SW 1271 (cell line): ENCODE measurements at regions not wholly inside any gene's neighbourhood (a gene's known extent, or its start where the extent isn't known, plus 50 kb on each side); places are given as distances from the start of the nearest gene placed in this dataset.

Experiments used
- DNase-seq, 2 experiments: peaks; one replicate each; lab custom pipeline; 2025; lab: John Stamatoyannopoulos, UW

DNA sequence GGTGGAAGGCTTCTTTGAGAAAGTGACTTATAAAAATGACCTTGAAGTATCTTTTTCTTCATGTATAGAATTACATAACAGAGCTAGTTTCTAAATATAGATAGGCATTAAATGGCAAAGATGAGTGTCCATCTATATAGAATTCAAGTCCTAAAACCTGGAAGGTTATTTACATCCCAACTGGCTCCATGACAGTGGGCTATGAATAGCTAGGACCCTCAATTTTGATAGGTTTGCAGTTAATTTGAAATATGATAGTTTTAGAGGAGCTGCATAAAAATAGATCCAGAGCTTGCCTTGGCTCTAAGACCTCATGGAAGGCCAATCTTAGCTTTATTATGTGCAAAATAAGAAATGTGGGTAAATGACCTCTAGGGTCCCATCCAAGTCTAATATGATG is 310.6 kb upstream of the CITED2 start:
- DNase-seq, result no peak

DNA sequence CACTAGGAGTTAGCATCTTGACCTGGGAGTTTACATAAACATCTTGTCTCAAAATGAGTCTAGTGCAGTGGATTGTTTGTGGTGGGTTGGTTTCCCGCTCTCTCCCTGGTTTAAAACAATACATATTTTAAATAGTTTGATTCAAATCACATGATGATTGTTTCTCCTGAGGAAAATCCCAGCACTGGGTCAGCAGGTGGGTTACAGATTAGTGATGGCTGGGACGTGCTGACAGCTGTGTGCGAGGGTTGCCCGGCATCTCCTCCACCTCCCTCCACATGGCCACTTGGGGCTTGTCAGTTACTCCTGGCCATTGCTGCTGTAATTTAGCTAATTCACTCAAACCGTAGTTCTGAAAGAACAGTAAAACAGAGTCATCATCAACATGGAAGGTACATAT is 306.4 kb upstream of the CITED2 start:
- no peak for DNase-seq

DNA sequence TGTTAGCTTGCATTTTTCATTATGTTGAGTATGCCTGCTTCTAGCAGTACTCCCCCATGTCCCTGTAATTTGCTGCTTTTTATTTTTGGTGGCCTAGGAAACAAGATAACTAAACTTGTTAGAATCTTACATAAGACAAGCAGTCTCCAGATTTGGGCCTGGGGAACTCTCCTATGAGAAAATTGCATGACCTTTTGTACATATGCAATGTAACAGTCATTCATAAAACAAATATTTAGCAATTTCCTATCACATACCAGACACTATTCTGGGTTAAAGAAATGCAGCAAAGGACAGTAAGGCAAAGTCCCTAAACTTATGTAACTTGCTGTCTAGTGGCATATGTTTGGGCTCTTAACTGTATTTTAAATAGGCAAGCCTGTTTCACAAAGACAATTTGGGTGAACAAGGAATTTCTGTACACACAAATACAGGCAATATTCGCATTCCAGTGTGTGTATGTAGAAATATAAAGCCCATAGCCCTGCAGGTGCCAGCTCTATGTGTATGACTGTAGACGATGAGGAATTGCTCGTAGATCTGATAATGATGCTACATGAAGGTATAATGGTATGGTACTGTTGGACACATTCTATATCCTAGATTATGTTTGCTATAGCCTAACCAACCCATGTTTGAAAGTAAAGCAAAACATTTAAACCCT is 305.2 kb upstream of the CITED2 start:
- no peak for DNase-seq

DNA sequence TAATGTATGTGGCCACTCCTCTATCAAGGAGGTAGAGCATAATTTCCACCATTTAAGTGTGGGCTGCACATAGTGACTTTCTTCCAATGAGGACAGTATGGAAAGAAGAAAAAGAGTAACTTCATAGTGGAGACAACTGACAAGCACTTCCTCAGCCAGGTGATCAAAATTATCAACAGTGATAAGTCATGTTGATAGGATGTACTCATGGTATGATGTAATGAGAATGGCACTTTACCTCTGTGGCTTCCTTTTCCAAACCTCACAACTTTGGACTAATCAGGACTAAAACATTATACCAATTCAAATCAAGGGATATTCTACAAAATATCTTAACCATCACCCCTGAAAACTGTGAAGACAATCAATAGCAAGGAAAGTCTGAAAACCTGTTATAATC is 302.3 kb upstream of the CITED2 start:
- no peak for DNase-seq

DNA sequence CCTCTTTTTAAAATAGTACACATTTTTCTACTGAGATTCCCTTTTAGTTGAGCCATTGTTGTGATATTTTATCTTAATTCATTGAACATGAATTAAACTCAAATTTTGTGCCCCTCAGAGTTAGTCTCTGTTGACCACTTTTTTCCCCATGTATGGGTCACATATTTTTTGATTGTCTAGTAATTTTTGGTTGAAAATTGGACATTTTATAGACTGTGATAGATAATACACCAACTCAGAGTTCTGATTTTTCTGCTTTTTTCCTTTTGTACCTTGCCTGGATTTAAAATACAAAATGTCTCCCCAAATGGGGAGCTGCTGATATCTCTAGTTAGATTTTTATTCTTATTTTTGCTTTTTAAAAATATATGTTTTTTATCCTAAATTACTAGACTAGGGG is 291.8 kb upstream of the CITED2 start:
- DNase-seq, result no peak

DNA sequence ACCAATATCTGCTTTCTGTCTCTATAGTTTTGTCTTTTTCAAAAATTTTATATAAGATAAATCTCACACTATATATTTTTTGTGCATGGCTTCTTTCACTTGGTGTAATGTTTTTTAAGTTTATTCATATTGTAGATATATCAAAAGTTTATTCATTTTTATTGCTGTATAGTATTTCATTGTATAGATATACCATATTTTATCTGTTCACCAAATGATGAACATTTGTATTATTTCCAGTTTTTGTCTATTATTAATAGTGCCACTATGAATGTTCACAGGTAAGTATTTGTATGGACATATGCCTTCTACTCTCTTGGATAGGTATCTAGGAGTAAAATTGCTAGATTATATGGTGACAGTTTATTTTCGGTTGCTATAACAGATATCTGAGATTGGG is 289.5 kb upstream of the CITED2 start:
- DNase-seq, result no peak

DNA sequence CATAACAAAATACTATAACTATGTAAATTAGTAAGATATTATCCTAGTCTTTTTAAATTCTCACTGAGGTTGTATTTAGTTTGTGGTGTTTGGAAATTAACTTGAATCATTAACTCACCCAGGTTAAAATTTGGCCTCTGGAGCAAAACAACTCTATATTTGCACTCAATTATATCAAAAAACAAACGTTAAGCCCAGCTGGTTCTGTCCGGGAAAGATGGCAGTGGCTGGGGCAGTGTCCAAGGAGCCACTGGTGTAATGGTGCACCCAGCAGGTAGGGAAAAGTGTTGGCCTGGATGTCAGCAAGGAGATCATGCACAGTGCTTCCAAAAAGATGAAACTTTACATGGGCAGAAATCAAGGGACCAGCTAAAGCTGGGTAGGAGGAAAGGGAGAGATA is 285.3 kb upstream of the CITED2 start:
- DNase-seq, result no peak

DNA sequence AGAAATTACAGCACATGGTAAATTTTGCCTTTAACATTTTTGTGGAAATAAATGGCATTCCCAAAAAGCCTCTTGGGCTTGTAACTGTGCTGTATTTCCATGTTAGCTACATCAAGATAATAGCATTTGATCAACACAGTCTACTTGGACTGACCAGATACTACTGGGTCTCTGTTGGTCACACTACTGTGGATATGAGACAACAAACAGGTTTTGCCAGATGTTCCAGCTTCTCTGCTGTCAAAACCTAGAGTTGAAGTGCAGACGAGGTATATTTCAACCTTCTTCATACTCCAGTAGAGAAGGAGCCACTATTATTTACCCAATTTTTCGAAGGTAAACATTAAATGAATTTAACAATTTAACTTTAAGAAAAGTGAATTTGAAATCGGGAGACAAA is 284.7 kb upstream of the CITED2 start:
- DNase-seq, result no peak

DNA sequence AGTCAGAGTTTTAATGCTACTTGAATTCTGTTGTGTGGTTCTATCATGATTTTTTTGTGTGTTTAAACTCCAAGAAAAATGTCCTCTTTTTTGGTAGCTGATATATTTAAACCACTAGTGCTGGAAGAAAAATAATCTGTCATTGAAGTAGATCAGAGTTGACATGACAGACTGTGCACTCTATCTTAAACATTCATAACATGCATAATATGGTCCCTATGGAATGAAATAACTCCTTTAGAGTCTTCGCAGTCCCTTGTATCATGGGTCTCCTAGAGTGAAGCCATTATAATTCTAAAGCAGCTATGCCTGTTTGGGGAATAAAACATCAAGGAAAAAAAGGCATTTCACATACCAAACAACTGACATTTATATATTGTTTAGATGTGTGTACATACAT is 282.7 kb upstream of the CITED2 start:
- no peak for DNase-seq

DNA sequence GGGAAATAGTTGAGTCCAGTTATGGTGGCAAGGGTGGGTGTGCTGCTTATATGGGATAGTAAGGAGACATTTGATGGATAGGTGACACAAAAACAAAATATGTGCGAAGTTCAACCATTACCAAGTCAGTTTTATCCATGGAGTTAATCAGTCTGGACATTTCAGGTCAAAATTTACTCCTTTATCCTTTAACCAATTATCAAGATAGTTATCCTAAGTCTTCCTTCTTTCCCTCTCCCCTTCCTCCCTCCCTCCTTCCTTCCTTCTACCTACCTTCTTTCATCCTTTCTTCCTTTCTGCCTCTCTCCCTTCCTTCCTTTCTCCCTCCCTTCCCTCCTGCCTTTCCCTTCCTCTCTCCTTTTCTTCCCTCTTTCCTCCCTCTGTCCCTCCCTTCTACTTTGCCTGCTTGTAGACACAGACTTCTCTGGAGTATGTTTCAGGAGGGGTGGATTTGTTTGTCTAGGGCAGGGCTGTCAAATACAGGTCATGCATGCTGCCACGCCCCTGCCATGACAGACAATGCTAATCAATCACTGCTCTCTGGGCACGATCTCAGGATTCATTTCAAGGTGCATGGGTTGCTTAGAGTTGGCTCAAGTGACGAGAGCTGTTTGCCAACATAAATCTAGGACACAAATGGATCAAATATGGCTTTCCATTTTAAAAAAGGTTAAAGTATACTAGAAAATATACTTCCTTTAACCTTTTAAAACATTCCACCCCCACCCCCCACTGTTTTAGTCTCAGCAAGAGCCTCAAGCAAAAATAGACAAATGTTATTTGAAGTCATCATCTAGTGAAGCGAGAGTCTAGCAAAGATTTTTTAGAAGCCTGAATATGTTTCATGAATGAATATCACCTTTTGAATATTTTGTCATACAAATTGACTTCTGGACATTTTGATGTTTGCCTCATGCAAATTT is 281.6 kb upstream of the CITED2 start:
- DNase-seq, result no peak

DNA sequence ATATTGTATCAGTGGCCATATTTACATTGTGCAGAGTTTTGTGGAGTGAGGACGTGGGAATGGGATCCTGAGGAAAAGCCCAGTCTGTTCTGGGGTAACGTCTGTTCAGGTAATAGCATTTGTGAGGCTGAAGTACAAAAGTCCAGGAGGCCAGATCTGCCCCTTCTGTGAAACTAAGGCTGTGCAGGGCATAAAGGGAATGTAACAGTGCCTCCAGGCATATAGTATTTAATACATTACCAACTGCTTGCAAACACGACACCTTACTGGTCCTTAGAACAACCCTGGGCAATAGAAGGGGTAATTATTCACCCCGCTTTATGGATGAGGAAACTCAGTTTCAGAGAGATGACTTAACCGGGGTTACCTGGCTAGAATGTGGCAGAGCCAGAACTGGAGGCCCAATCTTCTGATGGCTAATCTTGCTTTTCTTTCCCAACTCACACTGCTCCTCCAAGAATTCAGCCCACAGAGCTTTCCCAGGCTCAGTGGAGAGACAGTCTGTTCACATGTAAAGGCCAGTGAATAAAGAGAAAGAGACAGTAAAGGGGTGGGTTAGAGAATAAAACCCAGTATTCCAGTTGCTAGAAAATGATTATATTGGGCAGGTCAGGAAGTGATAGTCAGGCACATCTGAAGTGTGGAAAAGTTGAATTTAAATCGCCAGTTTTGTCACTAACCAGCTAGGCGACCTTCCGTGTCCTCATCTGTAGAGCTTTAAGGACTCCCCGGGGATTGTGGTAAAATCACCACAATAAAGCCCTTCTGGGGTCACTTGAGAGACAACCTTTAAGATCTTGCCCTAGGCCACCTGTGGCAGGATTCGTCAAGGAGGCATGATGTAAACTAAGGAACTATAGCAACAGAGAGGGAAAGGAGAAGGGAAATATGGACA is 280.7 kb upstream of the CITED2 start:
- no peak for DNase-seq

DNA sequence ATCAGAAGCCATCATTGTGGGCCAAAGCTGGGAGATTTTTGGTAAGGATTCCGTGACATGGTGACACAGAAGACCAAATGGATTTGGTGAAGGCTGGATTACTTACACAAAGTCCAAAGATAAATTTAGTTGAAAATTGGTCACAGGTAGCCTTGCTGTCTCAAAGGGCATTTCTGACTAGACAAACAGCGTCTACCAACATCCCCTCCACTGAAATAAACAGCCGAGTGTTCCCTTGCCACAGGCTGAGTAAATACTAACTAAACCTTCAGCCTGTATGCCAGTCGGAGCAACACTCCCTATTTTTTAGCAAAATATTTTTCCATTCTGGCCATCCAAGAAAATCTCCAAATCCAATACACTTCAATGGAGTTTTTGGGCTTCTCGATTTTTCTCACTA is 279.9 kb upstream of the CITED2 start:
- no peak for DNase-seq

DNA sequence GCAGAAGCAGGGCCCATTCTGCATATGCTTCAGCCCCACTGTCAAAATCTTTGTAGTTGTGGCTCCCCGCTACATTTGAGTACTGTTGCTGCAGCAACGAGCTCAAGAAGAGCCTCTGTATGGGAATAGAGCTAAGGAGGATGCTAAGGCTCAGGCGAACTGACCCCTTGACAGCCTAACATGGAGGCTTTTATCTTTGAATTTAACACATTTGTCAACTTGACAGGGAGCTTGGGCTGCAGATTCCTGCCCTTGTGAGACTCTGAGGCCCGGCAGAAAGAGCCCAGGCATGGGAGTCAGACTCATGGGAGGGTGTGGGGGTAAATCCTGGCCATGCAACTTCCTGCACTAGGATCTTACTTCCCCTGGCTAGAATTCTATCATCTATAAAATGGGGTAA is 278.7 kb upstream of the CITED2 start:
- no peak for DNase-seq

DNA sequence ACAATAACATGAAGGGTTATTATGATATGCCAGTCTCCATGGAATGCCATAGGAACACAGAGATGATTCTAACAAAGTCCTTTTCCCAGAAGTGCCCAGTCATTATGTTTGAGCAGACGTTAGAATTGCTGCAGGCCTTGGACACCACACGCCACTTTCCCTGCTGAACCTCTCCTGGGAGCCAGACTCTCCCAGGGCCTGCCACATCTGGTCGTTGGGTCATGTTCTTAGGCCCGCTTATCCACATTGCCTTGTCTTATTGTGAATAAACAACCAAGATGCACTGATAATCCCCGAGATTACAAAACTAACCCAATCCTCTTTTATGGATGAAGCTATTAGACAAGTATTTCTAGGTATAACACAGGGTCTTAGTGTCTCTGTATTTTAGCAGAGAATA is 276.5 kb upstream of the CITED2 start:
- DNase-seq, result no peak

DNA sequence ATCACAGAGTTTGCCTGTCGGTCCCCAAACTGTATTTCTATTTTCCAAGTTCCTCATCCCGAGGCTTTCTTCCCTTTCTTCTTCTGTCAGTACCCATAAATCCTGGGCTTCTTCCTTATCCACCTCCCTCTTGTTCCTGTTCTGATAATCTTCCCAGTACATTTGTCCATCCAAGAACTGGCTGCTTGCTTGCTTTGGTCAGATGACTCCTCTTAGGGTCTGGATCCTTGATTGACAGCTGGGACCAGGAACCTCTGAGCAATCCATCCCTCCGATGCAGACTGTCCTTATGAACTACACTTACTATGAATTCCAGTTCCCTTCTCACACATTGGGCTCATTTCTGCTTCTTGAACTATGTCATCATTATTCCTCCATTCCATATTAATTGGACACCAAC is 275.3 kb upstream of the CITED2 start:
- no peak for DNase-seq

DNA sequence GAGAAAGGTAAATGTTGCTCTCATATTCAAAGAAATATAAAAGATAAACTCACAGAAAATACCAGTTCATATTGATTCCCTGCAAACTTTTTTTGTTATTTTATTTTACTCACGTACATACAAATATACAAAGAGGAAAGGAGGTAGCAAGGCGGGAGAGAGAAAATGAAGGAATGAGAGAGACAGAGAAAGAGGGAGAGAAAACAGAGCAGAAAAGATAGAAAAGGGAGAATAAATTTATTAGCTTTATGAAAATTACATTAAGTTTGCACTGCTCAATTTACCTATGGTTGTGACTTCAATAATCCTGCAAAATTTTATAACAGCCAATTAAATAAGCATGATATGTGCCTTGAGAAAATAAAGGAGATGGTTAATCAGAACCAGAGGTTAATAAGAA is 274.7 kb upstream of the CITED2 start:
- no peak for DNase-seq

DNA sequence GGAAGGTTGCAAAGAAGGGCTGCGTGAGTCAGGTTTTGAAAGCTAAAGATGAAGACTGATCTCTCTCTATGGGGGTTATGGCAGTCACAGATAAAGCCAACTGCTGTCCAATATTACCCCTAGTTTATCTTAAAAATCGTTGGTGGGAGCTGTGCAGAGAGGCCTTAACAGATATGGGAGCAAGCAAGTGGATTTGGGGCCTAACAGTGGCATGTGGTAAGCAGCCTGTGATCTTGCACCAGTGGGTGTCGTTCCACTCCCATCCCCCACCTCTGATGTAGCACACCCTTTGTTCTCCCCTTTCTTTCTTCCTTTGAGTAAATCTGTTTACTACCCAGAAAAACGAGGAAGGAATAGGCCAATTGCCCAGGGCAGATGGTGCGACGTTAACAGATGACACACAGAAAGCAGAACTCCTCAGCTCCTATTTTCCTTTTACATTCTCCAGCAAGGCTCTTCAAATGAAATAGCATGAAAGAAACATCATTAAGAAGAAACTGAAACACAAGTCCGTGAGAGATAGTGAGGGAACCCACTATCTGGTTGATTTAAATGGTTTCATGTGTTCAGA is 274.1 kb upstream of the CITED2 start:
- no peak for DNase-seq

DNA sequence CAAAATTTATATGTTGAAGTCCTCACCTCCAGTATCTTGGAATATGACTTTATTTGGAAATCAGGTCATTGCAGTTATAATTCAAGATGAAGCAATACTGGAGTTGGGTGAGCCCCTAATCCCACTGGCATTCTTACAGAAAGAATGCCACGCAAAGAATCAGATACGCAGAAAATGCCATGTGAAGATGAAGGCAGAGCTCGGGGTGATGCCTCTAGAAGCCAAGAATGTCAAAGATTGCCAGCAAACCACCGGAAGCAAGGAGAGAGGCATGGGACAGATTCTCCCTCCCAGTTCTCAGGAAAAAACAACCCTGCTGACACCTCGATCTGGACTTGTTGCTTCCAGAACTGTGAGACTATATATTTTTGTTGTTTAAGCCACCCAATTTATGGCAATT is 273.4 kb upstream of the CITED2 start:
- DNase-seq, result no peak

DNA sequence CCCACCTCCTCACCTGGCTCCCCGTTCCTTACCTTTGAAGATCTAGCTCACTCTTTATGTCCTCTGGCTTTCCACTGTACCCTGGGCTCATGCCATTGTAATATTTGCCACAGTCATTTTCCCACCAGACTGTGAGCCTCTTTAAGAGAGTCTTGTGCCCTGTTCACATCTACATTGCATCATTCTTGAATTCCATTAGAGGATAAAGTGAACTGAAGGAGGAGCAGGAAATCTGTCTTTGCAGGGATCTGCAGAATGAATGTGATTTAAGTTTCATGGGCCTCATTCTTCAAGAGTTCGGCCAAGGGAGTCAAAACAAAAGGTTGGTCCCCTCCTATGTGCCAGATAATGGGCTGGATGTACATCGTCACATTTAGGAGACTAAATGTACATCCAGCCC is 272.6 kb upstream of the CITED2 start:
- DNase-seq, result no peak

DNA sequence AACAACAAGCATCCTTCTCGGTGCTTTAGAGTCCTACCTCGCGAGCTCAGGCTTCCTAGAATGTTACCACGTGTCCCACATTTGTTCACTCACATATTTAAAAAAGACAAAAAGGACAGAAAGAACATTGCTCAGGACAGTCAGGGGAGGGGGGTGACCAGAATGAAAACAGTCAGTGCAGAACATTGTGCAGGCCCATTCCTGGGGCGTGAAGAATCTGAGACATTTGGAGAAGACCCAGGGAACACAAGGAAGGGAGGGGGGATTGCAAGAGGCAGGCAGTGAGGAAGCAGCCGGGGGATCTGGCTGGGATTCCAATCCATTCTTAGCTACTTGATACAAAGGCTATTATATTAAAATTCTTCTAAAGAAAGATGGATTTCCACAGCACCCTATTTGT is 270.4 kb upstream of the CITED2 start:
- no peak for DNase-seq

DNA sequence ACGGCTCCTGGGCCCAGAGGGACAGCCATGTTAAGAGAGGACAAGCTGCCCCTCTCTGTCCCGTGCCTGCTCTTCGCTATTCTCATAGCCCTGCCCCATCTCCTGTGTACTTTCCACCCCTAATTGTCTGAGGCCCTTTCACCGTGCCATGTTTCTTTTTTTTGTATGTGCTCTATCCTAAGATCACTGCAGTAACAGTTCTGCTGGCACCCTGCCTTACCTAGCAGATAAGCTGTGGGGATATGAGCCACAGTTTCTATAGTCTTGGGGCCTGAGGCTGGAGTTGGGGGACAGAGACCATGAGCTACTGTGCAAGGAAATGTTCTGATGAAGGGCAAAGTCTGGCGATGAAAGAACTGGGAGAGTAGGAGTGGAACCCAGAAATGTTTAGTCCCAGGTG is 269.5 kb upstream of the CITED2 start:
- no peak for DNase-seq

DNA sequence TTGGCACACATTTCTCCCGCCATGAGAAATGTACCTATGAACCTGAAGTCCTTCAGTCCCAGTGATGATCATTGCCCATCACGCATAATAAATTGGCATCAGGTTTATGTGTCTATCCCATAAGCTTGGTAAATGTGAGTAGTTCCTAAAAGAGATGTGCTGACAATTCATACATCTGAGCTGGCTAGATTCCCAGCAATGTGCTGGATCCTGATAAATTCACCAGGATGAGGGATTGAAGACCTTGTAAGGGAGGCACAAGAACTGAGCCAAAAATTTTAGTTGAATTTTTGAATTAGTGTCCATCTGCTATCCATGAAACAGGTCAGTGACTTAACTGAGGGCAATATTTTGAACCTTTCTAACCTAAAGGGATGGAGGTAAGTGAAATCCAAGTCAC is 267.9 kb upstream of the CITED2 start:
- no peak for DNase-seq
